Muscle of arm (tissue), 1 donor: ENCODE measurements at regions not wholly inside any gene's neighbourhood (a gene's known extent, or its start where the extent isn't known, plus 50 kb on each side); places are given as distances from the start of the nearest gene placed in this dataset.
"Not testable (repeated sequence)": the region's sequence is repeated elsewhere in the genome, so short reads cannot be mapped to it uniquely, and the experiment has no call there.

Source experiments
- DNase-seq: peaks from one replicate; pipeline ENCODE4 v3.0.0-alpha.2; 2013

DNA sequence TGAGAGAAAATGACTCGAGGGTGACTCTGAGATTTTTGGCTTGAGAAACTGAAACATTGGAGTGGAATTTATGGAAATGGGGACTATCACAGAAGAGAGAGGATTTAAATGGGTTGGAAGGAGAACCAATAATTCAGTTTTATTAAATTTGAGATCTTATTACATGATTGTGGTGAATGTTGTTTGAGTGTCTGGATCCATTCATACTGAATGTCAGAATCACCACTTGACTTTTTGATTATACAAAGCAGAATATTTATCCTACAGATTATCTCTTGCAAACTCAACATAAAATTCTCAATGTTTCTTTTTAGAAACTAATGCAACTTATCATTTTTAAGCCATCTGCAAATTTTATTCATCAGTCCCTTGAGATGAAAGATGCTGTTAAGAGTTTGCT, 332.8 kb downstream of the CNTN3 start:
- no peak for DNase-seq

GRCh38 chr3:74273555-74274402, 340.7 kb downstream of the CNTN3 start:
- DNase-seq, result no peak

DNA sequence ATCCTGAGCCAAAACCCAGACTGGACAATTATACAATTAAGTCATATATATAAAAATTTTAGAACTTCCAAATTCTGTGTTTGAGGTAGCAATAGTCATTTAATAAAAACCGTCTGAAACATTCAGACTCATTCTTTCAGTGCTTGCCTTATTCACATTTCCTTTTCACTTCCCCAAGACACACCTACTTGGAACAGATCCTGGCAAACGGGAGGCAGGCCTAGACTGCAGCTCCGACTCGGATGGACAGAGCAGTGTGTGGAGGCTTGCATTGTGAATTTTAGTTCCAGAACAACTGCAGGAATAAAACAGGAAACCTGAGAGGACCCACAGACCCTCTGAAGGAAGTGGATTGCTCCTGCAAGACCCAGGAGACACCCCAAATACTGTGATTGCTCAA, 341.4 kb downstream of the CNTN3 start:
- DNase-seq, result peak; percentile 80

DNA sequence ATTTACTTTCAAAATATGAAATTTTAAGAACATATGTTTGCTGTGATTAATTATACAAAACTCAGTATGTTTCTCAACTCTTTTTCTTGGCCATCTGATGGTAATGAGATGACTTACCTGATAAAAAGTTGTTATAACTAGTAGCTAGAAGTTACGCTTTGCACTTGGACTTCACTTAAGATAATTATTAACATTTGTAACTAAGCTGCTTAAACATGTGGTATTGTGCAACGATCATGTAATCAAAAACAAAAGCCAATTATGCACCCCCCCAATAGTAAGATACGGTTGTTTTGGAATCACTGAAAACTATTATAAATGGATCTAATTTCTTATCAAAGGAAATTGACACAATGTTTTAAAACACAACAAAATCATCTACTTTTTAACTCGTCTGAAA, 342.9 kb downstream of the CNTN3 start:
- DNase-seq, result no peak

GRCh38 chr3:74269689-74270088, 344.8 kb downstream of the CNTN3 start:
- DNase-seq, result no peak

DNA sequence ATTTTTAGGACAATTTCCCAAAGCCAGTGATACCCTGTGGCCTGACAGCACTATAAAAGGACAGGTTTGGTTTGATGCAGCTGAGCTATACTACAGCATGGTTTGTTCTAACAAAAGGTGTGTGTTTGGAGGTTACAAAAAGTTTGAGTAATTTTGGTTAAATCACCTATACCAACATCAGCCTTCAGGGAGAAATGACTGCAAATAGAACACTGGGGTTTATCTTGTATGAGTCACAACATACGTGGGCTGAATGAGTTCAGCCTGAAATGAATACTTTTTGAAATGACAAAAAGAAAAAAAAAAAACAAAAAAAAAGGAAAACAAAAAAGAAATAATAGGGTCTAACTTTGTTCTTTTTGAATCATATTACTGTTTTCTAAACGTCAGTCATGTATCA, 345.7 kb downstream of the CNTN3 start:
- DNase-seq, result no peak

GRCh38 chr3:74267588-74268184, 346.8 kb downstream of the CNTN3 start:
- DNase-seq, result peak; percentile 51

- DNase-seq, result no peak
Observed at GRCh38 chr3:74267131-74267530, 347.3 kb downstream of the CNTN3 start.

DNA sequence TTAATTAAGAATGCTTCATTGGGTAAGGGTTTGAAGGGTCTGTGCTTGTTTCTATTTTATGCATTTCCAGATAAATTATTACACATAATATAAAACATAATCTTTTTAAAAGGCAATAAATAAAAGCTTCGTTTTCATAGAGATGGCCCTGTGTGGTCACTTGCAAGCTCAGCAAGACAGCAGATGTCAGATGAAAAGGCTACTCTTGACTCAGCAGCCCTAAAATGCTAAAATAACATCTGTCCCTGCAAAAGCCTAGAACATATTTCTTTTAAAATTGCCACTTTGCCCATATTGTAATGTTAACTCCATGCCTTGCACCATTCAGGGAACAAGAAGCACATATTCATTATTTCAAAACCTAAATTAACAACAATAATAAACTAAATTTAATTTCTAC, 349.4 kb downstream of the CNTN3 start:
- DNase-seq, result no peak

GRCh38 chr3:74263031-74263430, 351.4 kb downstream of the CNTN3 start:
- no peak for DNase-seq

DNA sequence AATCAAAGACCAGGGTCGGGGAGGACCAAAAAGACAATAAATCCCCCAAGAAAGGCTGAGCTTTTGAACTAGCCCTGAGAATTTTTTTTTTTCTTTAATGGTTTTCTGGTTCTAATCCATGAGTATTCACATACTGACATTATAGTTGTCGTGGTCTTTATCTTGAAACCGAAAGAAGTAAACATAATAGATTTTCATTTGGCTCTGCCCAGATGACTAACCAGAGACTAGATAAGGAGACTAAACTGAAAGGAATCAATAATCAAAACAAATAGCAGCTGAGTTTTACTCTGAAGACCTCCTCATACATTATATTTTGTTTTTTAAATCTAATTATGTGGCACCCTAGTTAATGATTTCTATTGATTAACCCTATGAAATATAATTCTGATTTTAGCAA, 381.4 kb downstream of the CNTN3 start:
- DNase-seq, result no peak

- no peak for DNase-seq
Observed at GRCh38 chr3:74217467-74217866, 397.0 kb downstream of the CNTN3 start.

DNA sequence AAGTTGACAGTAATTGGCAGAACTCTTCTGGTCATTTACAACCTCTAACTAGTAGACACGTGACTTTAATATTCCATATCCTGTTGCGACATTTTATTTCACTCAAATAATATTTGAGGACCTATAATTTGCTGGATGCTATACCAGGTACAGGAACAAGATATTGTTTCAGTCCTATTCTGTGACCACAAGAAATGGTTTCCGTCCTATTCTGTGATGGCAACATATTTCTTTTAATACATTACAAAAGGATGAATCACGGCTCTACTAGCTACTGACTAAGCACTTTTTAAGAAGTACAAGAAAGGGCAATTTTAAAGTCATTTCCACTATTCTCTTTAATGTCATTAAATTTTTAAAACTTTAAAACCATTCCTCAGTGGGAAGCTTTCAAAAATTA, 400.2 kb downstream of the CNTN3 start:
- DNase-seq, result no peak

DNA sequence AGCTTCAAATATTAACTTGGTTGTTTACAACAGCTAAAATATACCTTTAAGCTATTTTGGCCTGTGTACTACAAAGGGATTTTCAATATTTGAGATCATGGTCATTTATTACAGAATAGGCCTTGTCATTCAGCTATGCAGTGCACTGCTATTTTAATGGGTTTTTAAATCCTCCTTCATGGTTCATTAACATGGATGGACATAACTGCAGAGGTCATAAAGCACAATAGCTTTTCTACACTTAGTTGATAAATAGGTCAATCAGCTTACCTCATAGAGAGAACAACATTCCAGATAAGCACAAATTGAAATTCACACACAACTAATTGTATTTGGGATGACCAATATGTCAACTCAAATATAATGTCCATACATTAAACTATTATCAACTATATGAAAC, 403.7 kb downstream of the CNTN3 start:
- no peak for DNase-seq

DNA sequence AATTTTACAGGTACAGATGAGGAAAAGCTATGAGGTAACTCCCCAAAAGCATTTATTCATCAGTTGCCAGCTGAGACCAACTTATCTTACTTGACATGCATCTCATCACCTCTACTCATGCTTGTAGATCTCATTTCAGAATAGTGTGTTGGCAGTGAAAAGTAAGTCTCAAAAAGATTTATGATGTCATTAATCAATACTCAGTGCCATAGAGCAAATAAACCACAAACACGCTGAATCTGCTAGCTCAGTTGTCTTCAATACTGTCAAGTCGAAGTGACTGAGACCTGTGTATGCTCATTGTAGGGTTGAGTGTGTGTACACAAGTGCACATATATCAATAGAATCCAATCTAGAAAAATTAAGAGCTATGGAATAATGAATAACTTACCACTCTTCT, 413.5 kb downstream of the CNTN3 start:
- no peak for DNase-seq

DNA sequence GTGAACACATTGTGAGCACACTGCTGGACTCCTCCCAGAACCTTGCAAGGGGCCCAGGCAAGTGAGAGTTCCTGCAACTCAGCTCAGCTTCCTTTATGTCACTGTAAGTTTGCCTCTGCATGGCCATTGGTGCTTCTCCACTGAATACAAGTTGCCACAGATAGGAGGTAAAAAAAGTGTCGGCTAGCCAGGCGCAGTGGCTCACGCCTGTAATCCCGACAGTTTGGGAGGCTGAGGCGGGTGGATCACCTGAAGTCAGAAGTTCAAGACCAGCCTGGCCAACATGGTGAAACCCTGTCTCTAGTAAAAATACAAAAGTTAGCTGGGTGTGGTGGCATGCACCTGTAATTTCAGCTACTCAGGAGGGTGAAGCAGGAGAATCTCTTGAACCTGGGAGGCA, 435.8 kb downstream of the CNTN3 start:
- not testable (repeated sequence) for DNase-seq

DNA sequence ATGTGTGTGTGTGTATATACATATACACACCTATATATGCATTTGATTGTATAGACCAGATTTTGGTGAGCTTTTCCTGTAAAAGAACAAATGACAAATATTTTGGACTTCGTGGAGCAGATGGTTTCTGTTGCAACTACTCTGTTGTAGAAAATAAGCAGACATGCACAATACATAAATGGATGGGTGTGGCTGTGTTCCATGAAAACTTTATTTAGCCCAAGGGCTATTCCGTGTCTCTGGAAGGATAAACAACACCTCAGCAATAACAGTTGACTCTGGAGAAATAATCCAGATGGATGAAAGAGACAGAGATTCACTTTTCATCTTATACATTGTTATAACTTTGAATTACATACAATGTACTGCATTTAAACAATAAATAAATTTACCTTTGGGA, 441.4 kb downstream of the CNTN3 start:
- no peak for DNase-seq

DNA sequence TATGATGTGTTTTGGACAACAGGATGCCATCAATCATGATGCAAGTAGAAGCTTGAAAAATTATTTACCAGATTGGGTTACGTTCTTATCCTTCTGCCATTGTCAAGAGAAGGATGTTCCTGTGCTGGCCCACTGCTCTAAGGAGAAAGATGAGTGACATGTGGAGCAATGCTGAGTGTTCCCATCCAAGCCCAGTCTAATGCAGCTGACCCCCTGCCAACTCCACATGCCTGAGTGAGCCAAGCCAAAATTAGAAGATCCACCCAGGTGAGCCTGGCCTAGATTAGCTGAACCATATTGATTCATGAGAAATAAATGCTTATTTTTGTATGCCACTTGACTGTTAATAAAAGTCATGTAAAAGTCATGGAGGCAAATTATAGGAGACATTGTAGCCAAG, 446.5 kb downstream of the CNTN3 start:
- no peak for DNase-seq

DNA sequence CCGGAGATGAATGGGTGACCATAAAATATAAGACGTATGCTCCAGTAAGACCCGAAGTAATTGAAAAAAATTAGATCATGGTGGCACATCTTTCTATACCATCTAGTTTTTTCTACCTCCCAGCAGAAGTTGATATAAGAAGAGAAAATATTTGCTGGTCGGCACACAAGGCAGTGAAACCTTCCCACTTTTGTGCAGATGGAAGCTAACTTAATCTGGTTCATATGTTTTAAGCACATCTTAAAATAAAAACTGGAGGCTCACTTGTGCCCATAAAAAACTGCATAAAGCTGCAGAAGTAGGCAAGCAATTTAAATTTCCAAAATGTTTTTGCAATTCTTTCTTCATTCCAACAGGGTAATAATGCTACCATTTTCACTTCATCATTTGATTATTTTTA, 449.2 kb downstream of the CNTN3 start:
- DNase-seq, result no peak

DNA sequence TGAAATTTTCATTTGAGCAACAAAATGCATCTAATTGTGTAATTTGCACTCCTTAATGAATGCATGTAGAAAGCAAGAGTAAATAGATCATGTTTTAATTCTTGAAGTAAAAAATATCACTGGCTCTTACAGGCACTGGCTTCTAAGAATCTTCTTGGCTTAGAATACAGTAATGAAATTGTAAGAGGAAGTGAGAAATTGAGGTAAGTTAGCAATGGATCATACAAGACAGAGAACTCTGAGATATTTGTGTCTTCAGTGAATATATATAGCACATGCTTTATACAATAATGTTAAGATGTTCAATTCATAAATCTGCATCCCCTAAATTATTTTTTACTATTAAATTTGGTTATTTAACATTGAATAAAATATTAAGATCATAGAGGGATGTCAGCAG, 465.0 kb downstream of the CNTN3 start:
- DNase-seq, result no peak

DNA sequence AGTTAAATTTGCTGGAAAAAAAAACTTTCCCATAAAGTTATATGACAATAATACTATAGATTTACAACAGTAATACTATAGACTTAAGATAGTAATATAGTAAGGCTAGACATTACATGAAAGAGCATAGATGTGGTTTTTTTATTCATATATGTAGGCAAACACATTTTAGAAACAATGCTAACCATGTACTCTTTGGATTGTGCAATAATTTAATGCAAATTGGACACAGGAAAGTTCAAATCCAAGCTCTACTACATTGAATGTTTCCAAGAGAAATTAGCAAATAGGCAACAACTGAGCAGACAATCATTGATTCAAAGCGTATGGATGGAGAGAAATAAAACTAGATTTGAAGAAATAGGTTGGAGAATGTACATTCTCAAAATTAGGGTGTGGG, 469.2 kb downstream of the CNTN3 start:
- no peak for DNase-seq

GRCh38 chr3:74139648-74140047, 474.8 kb downstream of the CNTN3 start:
- DNase-seq, result no peak

- DNase-seq, result no peak
Observed at GRCh38 chr3:74137790-74138189, 476.7 kb downstream of the CNTN3 start.

GRCh38 chr3:74135808-74136207, 478.7 kb downstream of the CNTN3 start:
- no peak for DNase-seq
